Dedifferentiated amniotic fluid mesenchymal stem cell (primary cell): ENCODE measurements at regions not wholly inside any gene's neighbourhood (a gene's known extent, or its start where the extent isn't known, plus 50 kb on each side); places are given as distances from the start of the nearest gene placed in this dataset.
"Not testable (repeated sequence)": the region's sequence is repeated elsewhere in the genome, so short reads cannot be mapped to it uniquely, and the experiment has no call there.

Experiments
- DNase-seq: peaks from one replicate; pipeline ENCODE4 v3.0.0-alpha.2; 2016; ENCODE audit errors: extremely low spot score

GRCh38 chrX:19237901-19238300, 105.8 kb upstream of the PDHA1 start:
- no peak for DNase-seq

GRCh38 chrX:19243431-19243830, 100.3 kb upstream of the PDHA1 start:
- DNase-seq: no peak

GRCh38 chrX:19244921-19245320, 98.8 kb upstream of the PDHA1 start:
- DNase-seq: not testable (repeated sequence)

- DNase-seq: no peak
Measured at GRCh38 chrX:19245711-19246269, 97.9 kb upstream of the PDHA1 start.

- no peak for DNase-seq
Measured at GRCh38 chrX:19256986-19257385, 86.7 kb upstream of the PDHA1 start.

- not testable (repeated sequence) for DNase-seq
Measured at GRCh38 chrX:19261026-19261425, 82.7 kb upstream of the PDHA1 start.

- no peak for DNase-seq
Measured at GRCh38 chrX:19270727-19271126, 73.0 kb upstream of the PDHA1 start.

GRCh38 chrX:19272452-19272851, 71.3 kb upstream of the PDHA1 start:
- DNase-seq: no peak

- DNase-seq: no peak
Measured at GRCh38 chrX:19280636-19281035, 63.1 kb upstream of the PDHA1 start.

- no peak for DNase-seq
Measured at GRCh38 chrX:19281256-19281655, 62.5 kb upstream of the PDHA1 start.

GRCh38 chrX:19283597-19284339, 60.0 kb upstream of the PDHA1 start:
- DNase-seq: no peak

- DNase-seq: no peak
Measured at GRCh38 chrX:19285857-19286256, 57.9 kb upstream of the PDHA1 start.

- DNase-seq: no peak
Measured at GRCh38 chrX:19291086-19291485, 52.6 kb upstream of the PDHA1 start.

- no peak for DNase-seq
Measured at GRCh38 chrX:19293606-19294325, 50.0 kb upstream of the PDHA1 start.
